IPS-18a (cell line): ENCODE measurements at regions not wholly inside any gene's neighbourhood (a gene's known extent, or its start where the extent isn't known, plus 50 kb on each side); places are given as distances from the start of the nearest gene placed in this dataset.
"Not testable (repeated sequence)": the region's sequence is repeated elsewhere in the genome, so short reads cannot be mapped to it uniquely, and the experiment has no call there.

Source experiments
- H3K27ac ChIP-seq: one replicate; pipeline ENCODE4 v1.5.1; 2013; ENCODE audit warnings: low read length
- H3K27me3 ChIP-seq: one replicate; pipeline ENCODE4 v1.6.1; 2013; ENCODE audit warnings: mild to moderate bottlenecking, low read length; ENCODE audit not compliant: control insufficient read depth, insufficient read depth
- H3K36me3 ChIP-seq: one replicate; pipeline ENCODE4 v1.6.1; 2013; ENCODE audit warnings: low read depth, low read length; ENCODE audit not compliant: control insufficient read depth
- H3K4me1 ChIP-seq: one replicate; pipeline ENCODE4 v1.6.1; 2013; ENCODE audit warnings: low read depth, low read length; ENCODE audit not compliant: control insufficient read depth
- H3K4me3 ChIP-seq: one replicate; pipeline ENCODE4 v1.5.1; 2013; ENCODE audit warnings: low read length
- H3K9ac ChIP-seq: one replicate; pipeline ENCODE4 v1.6.1; 2013; ENCODE audit warnings: mild to moderate bottlenecking, low read length, moderate library complexity
- H3K9me3 ChIP-seq: one replicate; pipeline ENCODE4 v1.6.1; 2013; ENCODE audit warnings: low read depth, low read length; ENCODE audit not compliant: control insufficient read depth

GRCh38 chr5:27854243-27854852 is 816.0 kb upstream of the CDH9 start:
- Histone ChIP-seq H3K36me3 (no peaks in the 10 kb centered on the region), H3K9ac (no peak overlapping the region), H3K4me3 (no peak overlapping the region), H3K27me3 (no peaks in the 10 kb centered on the region), H3K9me3 (no peaks in the 10 kb centered on the region), H3K4me1 (no peaks in the 10 kb centered on the region), H3K27ac (no peak overlapping the region)

- Histone ChIP-seq H3K9ac (no peak overlapping the region), H3K4me3 (no peak overlapping the region), H3K27ac (no peak overlapping the region)
These were observed 806.9 kb upstream of the CDH9 start for GRCh38 chr5:27845248-27845647.

GRCh38 chr5:27836704-27837103 is 798.3 kb upstream of the CDH9 start:
- not testable (repeated sequence) for H3K4me3 ChIP-seq, H3K9me3 ChIP-seq, H3K27me3 ChIP-seq, H3K9ac ChIP-seq, H3K4me1 ChIP-seq, H3K27ac ChIP-seq, H3K36me3 ChIP-seq

More at GRCh38 chr5:27845248-27845647, 806.9 kb upstream of the CDH9 start:
- H3K36me3 ChIP-seq = no peaks in the 10 kb centered on the region
- H3K27me3 ChIP-seq = no peaks in the 10 kb centered on the region
- H3K9me3 ChIP-seq = no peaks in the 10 kb centered on the region
- no peaks in the 10 kb centered on the region for H3K4me1 ChIP-seq

GRCh38 chr5:27832886-27833285 is 794.5 kb upstream of the CDH9 start:
- no peaks in the 10 kb centered on the region for H3K36me3 ChIP-seq
- H3K27ac ChIP-seq = no peak overlapping the region
- no peaks in the 10 kb centered on the region for H3K9me3 ChIP-seq
- no peak overlapping the region for H3K4me3 ChIP-seq
- no peaks in the 10 kb centered on the region for H3K27me3 ChIP-seq
- H3K9ac ChIP-seq = no peak overlapping the region
- H3K4me1 ChIP-seq = no peaks in the 10 kb centered on the region

GRCh38 chr5:27830546-27830945 is 792.2 kb upstream of the CDH9 start:
- H3K27ac ChIP-seq = no peak overlapping the region
- H3K36me3 ChIP-seq = no peaks in the 10 kb centered on the region
- no peaks in the 10 kb centered on the region for H3K4me1 ChIP-seq
- no peak overlapping the region for H3K9ac ChIP-seq
- no peaks in the 10 kb centered on the region for H3K27me3 ChIP-seq
- H3K4me3 ChIP-seq = no peak overlapping the region
- H3K9me3 ChIP-seq = no peaks in the 10 kb centered on the region

GRCh38 chr5:27821681-27822080 is 783.3 kb upstream of the CDH9 start:
- Histone ChIP-seq H3K36me3 (no peaks in the 10 kb centered on the region), H3K4me1 (no peaks in the 10 kb centered on the region), H3K27me3 (no peaks in the 10 kb centered on the region), H3K9ac (no peak overlapping the region), H3K4me3 (no peak overlapping the region), H3K9me3 (no peaks in the 10 kb centered on the region), H3K27ac (no peak overlapping the region)

GRCh38 chr5:27818888-27819287 is 780.5 kb upstream of the CDH9 start:
- H3K36me3 ChIP-seq = no peaks in the 10 kb centered on the region
- H3K9ac ChIP-seq = no peak overlapping the region
- H3K9me3 ChIP-seq = no peaks in the 10 kb centered on the region
- no peak overlapping the region for H3K4me3 ChIP-seq
- no peaks in the 10 kb centered on the region for H3K4me1 ChIP-seq
- no peak overlapping the region for H3K27ac ChIP-seq
- no peaks in the 10 kb centered on the region for H3K27me3 ChIP-seq

GRCh38 chr5:27814983-27815382 is 776.6 kb upstream of the CDH9 start:
- Histone ChIP-seq H3K9ac (no peak overlapping the region), H3K36me3 (no peaks in the 10 kb centered on the region), H3K27me3 (no peaks in the 10 kb centered on the region), H3K4me3 (no peak overlapping the region), H3K4me1 (no peaks in the 10 kb centered on the region), H3K9me3 (no peaks in the 10 kb centered on the region), H3K27ac (no peak overlapping the region)

GRCh38 chr5:27814286-27814685 is 775.9 kb upstream of the CDH9 start:
- Histone ChIP-seq H3K4me3 (no peak overlapping the region), H3K9ac (no peak overlapping the region), H3K27me3 (no peaks in the 10 kb centered on the region), H3K36me3 (no peaks in the 10 kb centered on the region), H3K27ac (no peak overlapping the region), H3K4me1 (no peaks in the 10 kb centered on the region), H3K9me3 (no peaks in the 10 kb centered on the region)

- H3K27ac ChIP-seq = no peak overlapping the region
- H3K27me3 ChIP-seq = no peaks in the 10 kb centered on the region
These were observed 772.1 kb upstream of the CDH9 start for GRCh38 chr5:27810458-27810857.

GRCh38 chr5:27797220-27797619 is 758.8 kb upstream of the CDH9 start:
- H3K4me3 ChIP-seq = no peak overlapping the region
- H3K36me3 ChIP-seq = no peaks in the 10 kb centered on the region
- no peak overlapping the region for H3K9ac ChIP-seq
- H3K4me1 ChIP-seq = no peaks in the 10 kb centered on the region
- H3K9me3 ChIP-seq = no peaks in the 10 kb centered on the region
- no peak overlapping the region for H3K27ac ChIP-seq
- no peaks in the 10 kb centered on the region for H3K27me3 ChIP-seq

More at GRCh38 chr5:27810458-27810857, 772.1 kb upstream of the CDH9 start:
- no peaks in the 10 kb centered on the region for H3K36me3 ChIP-seq
- no peak overlapping the region for H3K4me3 ChIP-seq
- no peaks in the 10 kb centered on the region for H3K4me1 ChIP-seq
- H3K9ac ChIP-seq = no peak overlapping the region
- no peaks in the 10 kb centered on the region for H3K9me3 ChIP-seq

- no peaks in the 10 kb centered on the region for H3K4me1 ChIP-seq
- no peak overlapping the region for H3K9ac ChIP-seq
- no peaks in the 10 kb centered on the region for H3K9me3 ChIP-seq
- H3K27ac ChIP-seq = no peak overlapping the region
- H3K27me3 ChIP-seq = no peaks in the 10 kb centered on the region
- no peaks in the 10 kb centered on the region for H3K36me3 ChIP-seq
- H3K4me3 ChIP-seq = no peak overlapping the region
These were observed 749.8 kb upstream of the CDH9 start for GRCh38 chr5:27788184-27788583.
